ENCODE measurements at regions not wholly inside any gene's neighbourhood (a gene's known extent, or its start where the extent isn't known, plus 50 kb on each side); places are given as distances from the start of the nearest gene placed in this dataset.

- H3K4me1 ChIP-seq = no peaks in the 10 kb centered on the region
- Mint-ChIP-seq H3K27ac (ENCODE audit: unreplicated experiment) (no peak overlapping the region), H3K27me3 (ENCODE audit: insufficient read depth, unreplicated experiment) (no peaks in the 10 kb centered on the region), H3K4me3 (ENCODE audit: unreplicated experiment) (no peak overlapping the region), H3K36me3 (ENCODE audit: insufficient read depth, unreplicated experiment) (no peaks in the 10 kb centered on the region), H3K4me1 (ENCODE audit: low read depth, unreplicated experiment) (no peaks in the 10 kb centered on the region), H3K9me3 (ENCODE audit: unreplicated experiment) (no peaks in the 10 kb centered on the region)
- intact Hi-C loops (cut with micrococcal nuclease; ENCODE audit: unreplicated experiment) = no loop called here
- TF ChIP-seq, protein P1, sequence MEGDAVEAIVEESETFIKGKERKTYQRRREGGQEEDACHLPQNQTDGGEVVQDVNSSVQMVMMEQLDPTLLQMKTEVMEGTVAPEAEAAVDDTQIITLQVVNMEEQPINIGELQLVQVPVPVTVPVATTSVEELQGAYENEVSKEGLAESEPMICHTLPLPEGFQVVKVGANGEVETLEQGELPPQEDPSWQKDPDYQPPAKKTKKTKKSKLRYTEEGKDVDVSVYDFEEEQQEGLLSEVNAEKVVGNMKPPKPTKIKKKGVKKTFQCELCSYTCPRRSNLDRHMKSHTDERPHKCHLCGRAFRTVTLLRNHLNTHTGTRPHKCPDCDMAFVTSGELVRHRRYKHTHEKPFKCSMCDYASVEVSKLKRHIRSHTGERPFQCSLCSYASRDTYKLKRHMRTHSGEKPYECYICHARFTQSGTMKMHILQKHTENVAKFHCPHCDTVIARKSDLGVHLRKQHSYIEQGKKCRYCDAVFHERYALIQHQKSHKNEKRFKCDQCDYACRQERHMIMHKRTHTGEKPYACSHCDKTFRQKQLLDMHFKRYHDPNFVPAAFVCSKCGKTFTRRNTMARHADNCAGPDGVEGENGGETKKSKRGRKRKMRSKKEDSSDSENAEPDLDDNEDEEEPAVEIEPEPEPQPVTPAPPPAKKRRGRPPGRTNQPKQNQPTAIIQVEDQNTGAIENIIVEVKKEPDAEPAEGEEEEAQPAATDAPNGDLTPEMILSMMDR (IDR thresholded peaks at IDR 0.05; ENCODE audit: insufficient read depth in 1 of 2, low read depth in 1 of 2, low read length in 1 of 2, severe bottlenecking in 1 of 2, unreplicated experiment in 1 of 2) = no peak
- no TSS peak for BruUV-seq (replicated peaks)
- no peaks in the 10 kb centered on the region for H3K36me3 ChIP-seq (ENCODE audit: control insufficient read depth, insufficient read depth, low read length)
- ChIA-PET POLR2A (no interaction called here), CTCF (no interaction called here)
- H3K27me3 ChIP-seq (replicated peaks; ENCODE audit: control insufficient read depth, insufficient read depth, low read length) = no peaks in the 10 kb centered on the region
- no peak overlapping the region for H3K4me3 ChIP-seq (ENCODE audit: low read depth, low read length)
- no peak for DNase-seq
- H3K9me3 ChIP-seq = no peaks in the 10 kb centered on the region
These were observed 875.8 kb downstream of the TDRD15 start for GRCh38 chr2:21999522-21999921.

GRCh38 chr2:22002066-22002465, 878.3 kb downstream of the TDRD15 start:
- H3K4me1 ChIP-seq = no peaks in the 10 kb centered on the region
- TF ChIP-seq, protein P1 (IDR thresholded peaks at IDR 0.05; ENCODE audit: insufficient read depth in 1 of 2, low read depth in 1 of 2, low read length in 1 of 2, severe bottlenecking in 1 of 2, unreplicated experiment in 1 of 2) = no peak
- H3K27me3 Mint-ChIP-seq (ENCODE audit: insufficient read depth, unreplicated experiment) = no peaks in the 10 kb centered on the region
- H3K27me3 ChIP-seq (replicated peaks; ENCODE audit: control insufficient read depth, insufficient read depth, low read length) = no peaks in the 10 kb centered on the region
- DNase-seq = no peak
- CTCF ChIA-PET = no interaction called here
- H3K27ac Mint-ChIP-seq (ENCODE audit: unreplicated experiment) = no peak overlapping the region
- no peak overlapping the region for H3K4me3 ChIP-seq (ENCODE audit: low read depth, low read length)
- no peaks in the 10 kb centered on the region for H3K36me3 ChIP-seq (ENCODE audit: control insufficient read depth, insufficient read depth, low read length)
- POLR2A ChIA-PET = no interaction called here
- intact Hi-C loops (cut with micrococcal nuclease; ENCODE audit: unreplicated experiment) = no loop called here
- H3K9me3 ChIP-seq = no peaks in the 10 kb centered on the region
- no peaks in the 10 kb centered on the region for H3K9me3 Mint-ChIP-seq (ENCODE audit: unreplicated experiment)
- no peak overlapping the region for H3K4me3 Mint-ChIP-seq (ENCODE audit: unreplicated experiment)
- no peaks in the 10 kb centered on the region for H3K36me3 Mint-ChIP-seq (ENCODE audit: insufficient read depth, unreplicated experiment)
- BruUV-seq (replicated peaks) = no TSS peak
- no peaks in the 10 kb centered on the region for H3K4me1 Mint-ChIP-seq (ENCODE audit: low read depth, unreplicated experiment)

DNA sequence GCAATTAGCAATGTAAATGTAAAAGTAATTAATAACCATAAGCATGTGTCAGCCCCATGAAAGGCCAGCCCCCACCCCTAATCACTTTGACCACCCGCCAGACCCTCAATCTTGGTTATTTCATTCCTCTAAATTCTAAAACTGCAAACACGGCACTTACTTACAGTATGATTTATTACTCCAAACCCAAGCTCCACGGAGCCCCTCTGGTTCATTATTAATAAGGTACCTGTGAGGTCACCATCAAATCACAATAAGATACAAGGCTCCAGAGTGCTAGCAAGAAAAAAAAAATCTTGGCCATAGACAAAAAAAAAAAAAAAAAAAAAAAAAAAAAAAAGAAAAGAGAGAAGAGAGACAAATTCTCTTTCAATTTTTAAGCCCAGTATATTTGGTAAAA, 879.5 kb downstream of the TDRD15 start:
- Mint-ChIP-seq H3K9me3 (ENCODE audit: unreplicated experiment) (no peaks in the 10 kb centered on the region), H3K4me3 (ENCODE audit: unreplicated experiment) (no peak overlapping the region), H3K27me3 (ENCODE audit: insufficient read depth, unreplicated experiment) (no peaks in the 10 kb centered on the region), H3K36me3 (ENCODE audit: insufficient read depth, unreplicated experiment) (no peaks in the 10 kb centered on the region), H3K27ac (ENCODE audit: unreplicated experiment) (no peak overlapping the region), H3K4me1 (ENCODE audit: low read depth, unreplicated experiment) (no peaks in the 10 kb centered on the region)
- no peaks in the 10 kb centered on the region for H3K36me3 ChIP-seq (ENCODE audit: control insufficient read depth, insufficient read depth, low read length)
- TF ChIP-seq, protein P1 (IDR thresholded peaks at IDR 0.05; ENCODE audit: insufficient read depth in 1 of 2, low read depth in 1 of 2, low read length in 1 of 2, severe bottlenecking in 1 of 2, unreplicated experiment in 1 of 2) = no peak
- CTCF ChIA-PET = no interaction called here
- no peaks in the 10 kb centered on the region for H3K9me3 ChIP-seq
- POLR2A ChIA-PET = no interaction called here
- DNase-seq = no peak
- no peaks in the 10 kb centered on the region for H3K4me1 ChIP-seq
- intact Hi-C loops (cut with micrococcal nuclease; ENCODE audit: unreplicated experiment) = no loop called here
- no TSS peak for BruUV-seq (replicated peaks)
- no peaks in the 10 kb centered on the region for H3K27me3 ChIP-seq (replicated peaks; ENCODE audit: control insufficient read depth, insufficient read depth, low read length)
- no peak overlapping the region for H3K4me3 ChIP-seq (ENCODE audit: low read depth, low read length)

All from Caco-2 (cell line).